Adrenal gland (tissue), 5 donors: ENCODE measurements at regions not wholly inside any gene's neighbourhood (a gene's known extent, or its start where the extent isn't known, plus 50 kb on each side); places are given as distances from the start of the nearest gene placed in this dataset.

ENCODE experiments used
- POLR2A ChIP-seq, 2 donors: fragments of 450-650 bp; IDR thresholded peaks; one replicate each; pipeline ENCODE4 v1.6.1; 2017; ENCODE audit warnings: antibody characterized with exemption in 2 of 2, mild to moderate bottlenecking in 2 of 2, moderate library complexity in 1 of 2
- TF ChIP-seq, protein P1 (sequence below), 6 experiments: fragments of 450-650 bp in 4 of 6; fragments of 200-600 bp in 2 of 6; sonication (generic) in 1 of 6; IDR thresholded peaks; 1 replicate in 5 of 6; 2 replicates in 1 of 6; pipeline versions ENCODE4 v1.5.1 to v1.8.0; 2016 to 2021; ENCODE audit warnings: antibody characterized with exemption in 6 of 6, mild to moderate bottlenecking in 2 of 6, moderate library complexity in 1 of 6
- donor health status: DM: no; HTN: no; CAD: no.

DNA sequence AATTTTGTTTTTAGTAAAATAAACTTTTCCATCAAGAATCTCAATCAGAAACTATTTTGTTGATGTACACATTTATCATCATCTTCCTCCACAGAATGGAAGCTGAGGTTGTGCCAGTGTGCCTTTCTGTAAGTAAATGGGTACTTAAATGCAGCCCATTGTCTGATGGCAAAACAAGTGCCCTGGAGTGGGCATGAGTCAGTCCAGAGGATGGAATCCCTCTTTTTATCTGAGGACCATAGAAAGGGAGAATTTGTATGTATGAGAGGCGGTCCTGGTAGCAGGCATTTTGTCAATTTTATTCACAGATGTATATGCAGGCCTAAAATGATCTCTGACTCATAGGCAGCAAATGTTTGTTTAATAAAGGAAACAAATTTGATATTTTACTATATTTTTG is 102.1 kb upstream of the MAGI2 start:
- TF ChIP-seq, protein P1, sequence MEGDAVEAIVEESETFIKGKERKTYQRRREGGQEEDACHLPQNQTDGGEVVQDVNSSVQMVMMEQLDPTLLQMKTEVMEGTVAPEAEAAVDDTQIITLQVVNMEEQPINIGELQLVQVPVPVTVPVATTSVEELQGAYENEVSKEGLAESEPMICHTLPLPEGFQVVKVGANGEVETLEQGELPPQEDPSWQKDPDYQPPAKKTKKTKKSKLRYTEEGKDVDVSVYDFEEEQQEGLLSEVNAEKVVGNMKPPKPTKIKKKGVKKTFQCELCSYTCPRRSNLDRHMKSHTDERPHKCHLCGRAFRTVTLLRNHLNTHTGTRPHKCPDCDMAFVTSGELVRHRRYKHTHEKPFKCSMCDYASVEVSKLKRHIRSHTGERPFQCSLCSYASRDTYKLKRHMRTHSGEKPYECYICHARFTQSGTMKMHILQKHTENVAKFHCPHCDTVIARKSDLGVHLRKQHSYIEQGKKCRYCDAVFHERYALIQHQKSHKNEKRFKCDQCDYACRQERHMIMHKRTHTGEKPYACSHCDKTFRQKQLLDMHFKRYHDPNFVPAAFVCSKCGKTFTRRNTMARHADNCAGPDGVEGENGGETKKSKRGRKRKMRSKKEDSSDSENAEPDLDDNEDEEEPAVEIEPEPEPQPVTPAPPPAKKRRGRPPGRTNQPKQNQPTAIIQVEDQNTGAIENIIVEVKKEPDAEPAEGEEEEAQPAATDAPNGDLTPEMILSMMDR (IDR thresholded peaks at IDR 0.05), result no peak
- TF ChIP-seq POLR2A (IDR thresholded peaks at IDR 0.05), result no peak
